HCT116 (cell line): ENCODE measurements at regions not wholly inside any gene's neighbourhood (a gene's known extent, or its start where the extent isn't known, plus 50 kb on each side); places are given as distances from the start of the nearest gene placed in this dataset.

ENCODE experiments used
- ATAC-seq: fragments of 200-7000 bp; cut with Tn5 transposase; 2 replicates; pipeline ENCODE4 v1.9.1; 2020; ENCODE audit warnings: mild to moderate bottlenecking, moderate library complexity
- BruUV-seq: library from RNA; stranded (reverse); fragments of 400-500 nt; replicated peaks from 2 replicates; lab custom pipeline; 2021; lab: Mats Ljungman, UMichigan
- CTCF ChIA-PET: fragments of 300-600 bp; sonication (Branson Sonifier 250); formaldehyde crosslinking; loops from one replicate; lab custom pipeline; 2021; ENCODE audit warnings: antibody characterized with exemption; lab: Charles Lee
- POLR2A ChIA-PET: fragments of 300-600, 350-600 bp; sonication (Branson Sonifier 250); formaldehyde crosslinking; loops from one replicate; lab custom pipeline; 2021; ENCODE audit warnings: antibody characterized with exemption; lab: Charles Lee
- RAD21 ChIA-PET, 2 experiments: fragments of 300-600 bp; sonication (Branson Sonifier 250); formaldehyde crosslinking; loops; one replicate each; lab custom pipeline; 2023; ENCODE audit warnings: low total read pairs in 2 of 2; ENCODE audit not compliant: uncharacterized antibody in 2 of 2, unreplicated experiment in 2 of 2, low non-redundant PET in 1 of 2; lab: Charles Lee
- DNase-seq: peaks from one replicate; pipeline ENCODE4 v3.0.0-alpha.2; 2010; ENCODE audit warnings: low read depth, low spot score
- H2AFZ ChIP-seq: fragments of 200-600 bp; shearing (Covaris generic), sonication (generic); 2 replicates; pipeline ENCODE4 v1.6.1; 2017; ENCODE audit warnings: low read depth, mixed run types, mixed read lengths, antibody characterized with exemption, low read length; ENCODE audit not compliant: poor library complexity, severe bottlenecking
- H3K27ac ChIP-seq: 2 replicates; pipeline ENCODE4 v1.5.1; 2012; ENCODE audit warnings: low read depth, low read length
- H3K27me3 ChIP-seq: fragments of 200-600 bp; sonication (generic); 2 replicates; pipeline ENCODE4 v1.6.1; 2016; ENCODE audit warnings: mixed run types, low read length, mixed read lengths; ENCODE audit not compliant: insufficient read depth
- H3K36me3 ChIP-seq, 2 experiments: fragments of 200-500 bp in 1 of 2; fragments of 200-600 bp in 1 of 2; sonication (Bioruptor generic) in 1 of 2; sonication (generic) in 1 of 2; 2 replicates each; pipeline versions ENCODE4 v1.5.1 to v1.6.1; 2014 to 2016; ENCODE audit warnings: low read length in 2 of 2, inconsistent platforms in 1 of 2, mixed read lengths in 1 of 2, mixed run types in 1 of 2; ENCODE audit not compliant: insufficient read depth in 2 of 2, control insufficient read depth in 1 of 2
- H3K4me1 ChIP-seq, 2 experiments: fragments of 200-600 bp in 1 of 2; sonication (generic) in 1 of 2; 2 replicates each; pipeline versions ENCODE4 v1.5.1 to v1.6.1; 2012 to 2017; ENCODE audit warnings: low read length in 2 of 2, inconsistent platforms in 1 of 2, mild to moderate bottlenecking in 1 of 2, mixed read lengths in 1 of 2, mixed run types in 1 of 2, moderate library complexity in 1 of 2; ENCODE audit not compliant: insufficient read depth in 2 of 2, control insufficient read depth in 1 of 2
- H3K4me2 ChIP-seq: fragments of 200-600 bp; sonication (generic); 2 replicates; pipeline ENCODE4 v1.6.1; 2017; ENCODE audit warnings: mixed run types, low read length, mixed read lengths
- H3K4me3 ChIP-seq, 2 experiments: fragments of 200-600 bp in 1 of 2; sonication (generic) in 1 of 2; replicated peaks in 1 of 2; 2 replicates each; pipeline ENCODE4 v1.5.1; 2011 to 2016; ENCODE audit warnings: low read length in 2 of 2, control low read depth in 1 of 2, low read depth in 1 of 2, mild to moderate bottlenecking in 1 of 2, mixed read lengths in 1 of 2, mixed run types in 1 of 2
- H3K79me2 ChIP-seq: fragments of 200-600 bp; sonication (generic); 2 replicates; pipeline ENCODE4 v1.6.1; 2017; ENCODE audit warnings: mild to moderate bottlenecking, mixed run types, low read length, moderate library complexity, mixed read lengths; ENCODE audit not compliant: insufficient read depth
- H3K9ac ChIP-seq: fragments of 200-600 bp; sonication (generic); 2 replicates; pipeline ENCODE4 v1.6.1; 2016; ENCODE audit warnings: low read length, mixed read lengths
- H3K9me2 ChIP-seq: fragments of 200-600 bp; sonication (generic), shearing (Covaris generic); 2 replicates; pipeline ENCODE4 v1.6.1; 2017; ENCODE audit warnings: mixed run types, mild to moderate bottlenecking, moderate library complexity; ENCODE audit not compliant: insufficient read depth
- H3K9me3 ChIP-seq, 2 experiments: fragments of 200-500 bp in 1 of 2; fragments of 200-600 bp in 1 of 2; sonication (Bioruptor generic) in 1 of 2; sonication (generic) in 1 of 2; 2 replicates each; pipeline ENCODE4 v1.6.1; 2014 to 2017; ENCODE audit warnings: low read length in 2 of 2, mixed read lengths in 2 of 2, inconsistent platforms in 1 of 2, low read depth in 1 of 2, mild to moderate bottlenecking in 1 of 2, mixed run types in 1 of 2, moderate library complexity in 1 of 2; ENCODE audit not compliant: control insufficient read depth in 1 of 2, insufficient read depth in 1 of 2
- H4K20me1 ChIP-seq: fragments of 200-600 bp; sonication (generic), shearing (Covaris generic); 2 replicates; pipeline ENCODE4 v1.6.1; 2017; ENCODE audit warnings: mixed run types, mild to moderate bottlenecking, moderate library complexity; ENCODE audit not compliant: insufficient read depth
- CTCF ChIP-seq, 3 experiments: fragments of 200-600 bp in 1 of 3; sonication (generic) in 1 of 3; IDR thresholded peaks in 2 of 3; conservative IDR thresholded peaks in 1 of 3; 2 replicates each; pipeline ENCODE4 v1.5.1; 2012 to 2017; ENCODE audit warnings: low read depth in 2 of 3, low read length in 2 of 3, antibody characterized with exemption in 1 of 3, borderline replicate concordance in 1 of 3, control low read depth in 1 of 3, mild to moderate bottlenecking in 1 of 3, mixed read lengths in 1 of 3, mixed run types in 1 of 3, moderate library complexity in 1 of 3; ENCODE audit not compliant: insufficient read depth in 1 of 3
- ELF1 ChIP-seq: IDR thresholded peaks from 2 replicates; pipeline ENCODE4 v1.6.1; 2012; ENCODE audit warnings: low read depth, borderline replicate concordance
- FOSL1 ChIP-seq: IDR thresholded peaks from 2 replicates; pipeline ENCODE4 v1.6.1; 2012; ENCODE audit warnings: low read depth
- MAX ChIP-seq: IDR thresholded peaks from 2 replicates; pipeline ENCODE4 v1.6.1; 2012
- POLR2AphosphoS5 ChIP-seq: IDR thresholded peaks from 2 replicates; pipeline ENCODE4 v1.6.1; 2011; ENCODE audit warnings: mild to moderate bottlenecking, low read depth, low read length, moderate library complexity
- SP1 ChIP-seq: IDR thresholded peaks from 2 replicates; pipeline ENCODE4 v1.6.1; 2012; ENCODE audit warnings: low read depth
- SRF ChIP-seq: IDR thresholded peaks from 2 replicates; pipeline ENCODE4 v1.6.1; 2012; ENCODE audit warnings: low read depth
- TCF7L2 ChIP-seq: IDR thresholded peaks from 2 replicates; pipeline ENCODE4 v1.7.0; 2011; ENCODE audit warnings: borderline replicate concordance, inconsistent platforms; ENCODE audit not compliant: insufficient read depth, insufficient read length; ENCODE audit errors: extremely low read depth
- YY1 ChIP-seq: IDR thresholded peaks from 2 replicates; pipeline ENCODE4 v1.6.1; 2011; ENCODE audit warnings: low read length, low read depth, moderate library complexity, mild to moderate bottlenecking; ENCODE audit not compliant: insufficient replicate concordance; ENCODE audit errors: extremely low read depth
- ZBTB33 ChIP-seq: IDR thresholded peaks from 2 replicates; pipeline ENCODE4 v1.6.1; 2011; ENCODE audit warnings: mild to moderate bottlenecking, low read length, moderate library complexity; ENCODE audit not compliant: insufficient replicate concordance; ENCODE audit errors: extremely low read depth
- ZFX ChIP-seq: fragments of 450-650 bp; IDR thresholded peaks from 2 replicates; pipeline ENCODE4 v1.6.1; 2017
- intact Hi-C: fragments of 100-400 bp; cut with micrococcal nuclease; formaldehyde crosslinking; loops from 2 replicates; pipeline ENCODE4 v1.10.0; 2022

GRCh38 chrX:95791876-95792275 is 892.8 kb upstream of the DIAPH2 start:
- Histone ChIP-seq H3K4me3 (no peak overlapping the region), H3K4me2 (no peak overlapping the region), H3K27me3 (no peaks in the 10 kb centered on the region), H3K79me2 (no peaks in the 10 kb centered on the region), H3K36me3 (no peaks in the 10 kb centered on the region), H3K27ac (no peak overlapping the region), H3K9ac (no peak overlapping the region), H3K4me1 (no peaks in the 10 kb centered on the region), H2AFZ (no peak overlapping the region), H3K9me3 (no peaks in the 10 kb centered on the region), H3K9me2 (no peaks in the 10 kb centered on the region), H4K20me1 (no peaks in the 10 kb centered on the region)
- CTCF ChIA-PET, result no interaction called here
- RAD21 ChIA-PET, result no interaction called here
- intact Hi-C loops, result no loop called here
- BruUV-seq, result no TSS peak
- POLR2A ChIA-PET, result no interaction called here
- no peak for DNase-seq
- TF ChIP-seq FOSL1 (no peak), POLR2AphosphoS5 (no peak), YY1 (no peak), ZFX (no peak), ELF1 (no peak), TCF7L2 (no peak), MAX (no peak), ZBTB33 (no peak), CTCF (IDR thresholded peaks at IDR 0.05 in 2 of 3, conservative IDR thresholded peaks at IDR 0.05 in 1 of 3; ENCODE audit: borderline replicate concordance in 1 of 3, insufficient read depth in 1 of 3, low read depth in 2 of 3, low read length in 2 of 3) (no peak), SRF (no peak), SP1 (no peak)
- ATAC-seq, result no peak
